ENCODE measurements at regions not wholly inside any gene's neighbourhood (a gene's known extent, or its start where the extent isn't known, plus 50 kb on each side); places are given as distances from the start of the nearest gene placed in this dataset.

- H3K27ac Mint-ChIP-seq = no peak overlapping the region
- peaks cover 30% of the 10 kb centered on the region for H3K4me1 Mint-ChIP-seq (ENCODE audit: low read depth)
- H3K9me3 Mint-ChIP-seq = no peaks in the 10 kb centered on the region
- TF ChIP-seq, protein P1, sequence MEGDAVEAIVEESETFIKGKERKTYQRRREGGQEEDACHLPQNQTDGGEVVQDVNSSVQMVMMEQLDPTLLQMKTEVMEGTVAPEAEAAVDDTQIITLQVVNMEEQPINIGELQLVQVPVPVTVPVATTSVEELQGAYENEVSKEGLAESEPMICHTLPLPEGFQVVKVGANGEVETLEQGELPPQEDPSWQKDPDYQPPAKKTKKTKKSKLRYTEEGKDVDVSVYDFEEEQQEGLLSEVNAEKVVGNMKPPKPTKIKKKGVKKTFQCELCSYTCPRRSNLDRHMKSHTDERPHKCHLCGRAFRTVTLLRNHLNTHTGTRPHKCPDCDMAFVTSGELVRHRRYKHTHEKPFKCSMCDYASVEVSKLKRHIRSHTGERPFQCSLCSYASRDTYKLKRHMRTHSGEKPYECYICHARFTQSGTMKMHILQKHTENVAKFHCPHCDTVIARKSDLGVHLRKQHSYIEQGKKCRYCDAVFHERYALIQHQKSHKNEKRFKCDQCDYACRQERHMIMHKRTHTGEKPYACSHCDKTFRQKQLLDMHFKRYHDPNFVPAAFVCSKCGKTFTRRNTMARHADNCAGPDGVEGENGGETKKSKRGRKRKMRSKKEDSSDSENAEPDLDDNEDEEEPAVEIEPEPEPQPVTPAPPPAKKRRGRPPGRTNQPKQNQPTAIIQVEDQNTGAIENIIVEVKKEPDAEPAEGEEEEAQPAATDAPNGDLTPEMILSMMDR (IDR thresholded peaks at IDR 0.05) = no peak
- no peaks in the 10 kb centered on the region; the same call in none of the 2 replicates for H3K36me3 Mint-ChIP-seq (ENCODE audit: low read depth)
- no peaks in the 10 kb centered on the region for H3K27me3 Mint-ChIP-seq (ENCODE audit: insufficient read depth)
- no peak for DNase-seq
- H3K4me3 Mint-ChIP-seq = no peak overlapping the region
Observed at GRCh38 chr12:76256321-76256720, 91.9 kb downstream of the BBS10 start.

- TF ChIP-seq, protein P1 (IDR thresholded peaks at IDR 0.05) = no peak
- Mint-ChIP-seq H3K27ac (no peak overlapping the region), H3K4me1 (ENCODE audit: low read depth) (peaks cover 33% of the 10 kb centered on the region)
Observed at GRCh38 chr12:76255692-76256091, 92.5 kb downstream of the BBS10 start.

GRCh38 chr12:76255281-76255680 is 92.9 kb downstream of the BBS10 start:
- H3K27me3 Mint-ChIP-seq (ENCODE audit: insufficient read depth) = no peaks in the 10 kb centered on the region
- peaks cover 33% of the 10 kb centered on the region for H3K4me1 Mint-ChIP-seq (ENCODE audit: low read depth)
- no peaks in the 10 kb centered on the region for H3K9me3 Mint-ChIP-seq
- H3K27ac Mint-ChIP-seq = no peak overlapping the region
- no peak overlapping the region for H3K4me3 Mint-ChIP-seq
- TF ChIP-seq, protein P1 (IDR thresholded peaks at IDR 0.05) = no peak
- no peak for DNase-seq
- H3K36me3 Mint-ChIP-seq (ENCODE audit: low read depth) = no peaks in the 10 kb centered on the region

More at GRCh38 chr12:76255692-76256091, 92.5 kb downstream of the BBS10 start:
- DNase-seq = no peak
- no peaks in the 10 kb centered on the region for H3K9me3 Mint-ChIP-seq
- H3K27me3 Mint-ChIP-seq (ENCODE audit: insufficient read depth) = no peaks in the 10 kb centered on the region
- no peaks in the 10 kb centered on the region for H3K36me3 Mint-ChIP-seq (ENCODE audit: low read depth)
- H3K4me3 Mint-ChIP-seq = no peak overlapping the region

- no peak overlapping the region for H3K27ac Mint-ChIP-seq
- no peaks in the 10 kb centered on the region; the same call in 1 of the 2 replicates for H3K27me3 Mint-ChIP-seq (ENCODE audit: insufficient read depth)
- H3K9me3 Mint-ChIP-seq = no peaks in the 10 kb centered on the region
- no peak for DNase-seq
- TF ChIP-seq, protein P1 (IDR thresholded peaks at IDR 0.05) = no peak
- no peaks in the 10 kb centered on the region for H3K36me3 Mint-ChIP-seq (ENCODE audit: low read depth)
- peaks cover 23% of the 10 kb centered on the region for H3K4me1 Mint-ChIP-seq (ENCODE audit: low read depth)
- no peak overlapping the region for H3K4me3 Mint-ChIP-seq
Observed at GRCh38 chr12:76252031-76252430, 96.2 kb downstream of the BBS10 start.

DNA sequence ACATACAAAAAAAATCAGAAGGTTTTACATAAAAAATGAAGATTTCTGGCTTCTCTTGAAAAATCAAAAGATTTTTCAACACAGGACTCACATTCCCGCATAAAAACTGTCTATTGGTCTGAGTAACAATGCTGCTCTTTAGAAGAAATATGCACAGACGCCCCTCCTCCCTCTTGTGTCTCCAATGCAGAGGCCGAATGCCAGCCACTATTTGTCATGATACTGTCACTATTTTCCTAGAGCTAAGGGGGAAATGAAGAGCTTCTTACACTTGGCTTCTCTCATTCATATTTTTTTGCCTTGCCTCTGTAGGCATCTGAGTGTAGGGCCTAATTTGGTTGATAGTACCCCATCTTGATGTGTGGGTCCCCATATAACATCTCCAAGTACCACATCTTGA is 98.0 kb downstream of the BBS10 start:
- TF ChIP-seq, protein P1 (IDR thresholded peaks at IDR 0.05) = no peak
- Mint-ChIP-seq H3K4me3 (no peak overlapping the region; the same call in 1 of the 2 replicates), H3K36me3 (ENCODE audit: low read depth) (no peaks in the 10 kb centered on the region), H3K4me1 (ENCODE audit: low read depth) (peaks cover 28% of the 10 kb centered on the region), H3K27ac (peak overlapping the region; percentile 6; the same call in 1 of the 2 replicates), H3K27me3 (ENCODE audit: insufficient read depth) (no peaks in the 10 kb centered on the region; the same call in none of the 2 replicates), H3K9me3 (no peaks in the 10 kb centered on the region)
- peak; percentile 52 for DNase-seq

GRCh38 chr12:76249501-76249900 is 98.7 kb downstream of the BBS10 start:
- H3K27me3 Mint-ChIP-seq (ENCODE audit: insufficient read depth) = no peaks in the 10 kb centered on the region; the same call in none of the 2 replicates
- no peaks in the 10 kb centered on the region for H3K9me3 Mint-ChIP-seq
- H3K4me1 Mint-ChIP-seq (ENCODE audit: low read depth) = peaks cover 28% of the 10 kb centered on the region
- DNase-seq = no peak
- TF ChIP-seq, protein P1 (IDR thresholded peaks at IDR 0.05) = no peak
- no peaks in the 10 kb centered on the region for H3K36me3 Mint-ChIP-seq (ENCODE audit: low read depth)
- no peak overlapping the region for H3K27ac Mint-ChIP-seq
- no peak overlapping the region for H3K4me3 Mint-ChIP-seq

Measured in HFFc6 (cell line).